ENCODE measurements at regions not wholly inside any gene's neighbourhood (a gene's known extent, or its start where the extent isn't known, plus 50 kb on each side); places are given as distances from the start of the nearest gene placed in this dataset.

DNA sequence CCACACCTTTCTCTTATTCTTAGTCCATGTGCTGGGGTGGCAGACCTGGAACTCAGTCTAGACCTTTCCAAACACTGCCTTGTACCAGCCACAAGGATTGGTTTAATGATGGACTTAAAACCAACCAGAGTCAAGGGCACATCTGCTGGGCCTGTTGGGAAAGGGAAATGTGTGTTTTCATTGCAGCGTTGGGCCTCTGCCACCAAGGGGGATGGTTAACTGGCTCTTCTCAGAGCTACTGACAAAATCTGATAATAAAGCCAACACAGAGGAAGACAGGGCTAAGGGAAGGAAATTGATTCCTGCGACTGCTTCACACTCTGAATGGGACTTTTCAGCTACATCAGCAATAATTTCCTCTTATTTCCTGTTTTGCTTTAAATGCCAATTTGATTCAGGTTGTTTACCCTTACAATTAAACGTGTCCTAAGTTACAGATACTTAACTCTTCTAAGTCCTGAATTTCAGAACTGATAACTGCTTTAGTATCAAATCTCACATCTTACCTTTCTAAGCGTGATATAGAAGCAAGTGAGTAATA lies 68.4 kb upstream of the MALRD1 start (continued):
- TF ChIP-seq, protein P1, sequence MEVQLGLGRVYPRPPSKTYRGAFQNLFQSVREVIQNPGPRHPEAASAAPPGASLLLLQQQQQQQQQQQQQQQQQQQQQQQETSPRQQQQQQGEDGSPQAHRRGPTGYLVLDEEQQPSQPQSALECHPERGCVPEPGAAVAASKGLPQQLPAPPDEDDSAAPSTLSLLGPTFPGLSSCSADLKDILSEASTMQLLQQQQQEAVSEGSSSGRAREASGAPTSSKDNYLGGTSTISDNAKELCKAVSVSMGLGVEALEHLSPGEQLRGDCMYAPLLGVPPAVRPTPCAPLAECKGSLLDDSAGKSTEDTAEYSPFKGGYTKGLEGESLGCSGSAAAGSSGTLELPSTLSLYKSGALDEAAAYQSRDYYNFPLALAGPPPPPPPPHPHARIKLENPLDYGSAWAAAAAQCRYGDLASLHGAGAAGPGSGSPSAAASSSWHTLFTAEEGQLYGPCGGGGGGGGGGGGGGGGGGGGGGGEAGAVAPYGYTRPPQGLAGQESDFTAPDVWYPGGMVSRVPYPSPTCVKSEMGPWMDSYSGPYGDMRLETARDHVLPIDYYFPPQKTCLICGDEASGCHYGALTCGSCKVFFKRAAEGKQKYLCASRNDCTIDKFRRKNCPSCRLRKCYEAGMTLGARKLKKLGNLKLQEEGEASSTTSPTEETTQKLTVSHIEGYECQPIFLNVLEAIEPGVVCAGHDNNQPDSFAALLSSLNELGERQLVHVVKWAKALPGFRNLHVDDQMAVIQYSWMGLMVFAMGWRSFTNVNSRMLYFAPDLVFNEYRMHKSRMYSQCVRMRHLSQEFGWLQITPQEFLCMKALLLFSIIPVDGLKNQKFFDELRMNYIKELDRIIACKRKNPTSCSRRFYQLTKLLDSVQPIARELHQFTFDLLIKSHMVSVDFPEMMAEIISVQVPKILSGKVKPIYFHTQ (CRISPR knock-in tag; IDR thresholded peaks at IDR 0.05): no peak
- TF ChIP-seq, protein P2, sequence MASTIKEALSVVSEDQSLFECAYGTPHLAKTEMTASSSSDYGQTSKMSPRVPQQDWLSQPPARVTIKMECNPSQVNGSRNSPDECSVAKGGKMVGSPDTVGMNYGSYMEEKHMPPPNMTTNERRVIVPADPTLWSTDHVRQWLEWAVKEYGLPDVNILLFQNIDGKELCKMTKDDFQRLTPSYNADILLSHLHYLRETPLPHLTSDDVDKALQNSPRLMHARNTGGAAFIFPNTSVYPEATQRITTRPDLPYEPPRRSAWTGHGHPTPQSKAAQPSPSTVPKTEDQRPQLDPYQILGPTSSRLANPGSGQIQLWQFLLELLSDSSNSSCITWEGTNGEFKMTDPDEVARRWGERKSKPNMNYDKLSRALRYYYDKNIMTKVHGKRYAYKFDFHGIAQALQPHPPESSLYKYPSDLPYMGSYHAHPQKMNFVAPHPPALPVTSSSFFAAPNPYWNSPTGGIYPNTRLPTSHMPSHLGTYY (CRISPR knock-in tag; IDR thresholded peaks at IDR 0.05): no peak
- no peak for TF ChIP-seq TP53 (CRISPR knock-in tag; IDR thresholded peaks at IDR 0.05)
- TF ChIP-seq FOXJ3 (CRISPR knock-in tag; IDR thresholded peaks at IDR 0.05; ENCODE audit: borderline replicate concordance): no peak
- TF ChIP-seq IRF2 (CRISPR knock-in tag; IDR thresholded peaks at IDR 0.05; ENCODE audit: borderline replicate concordance, low read depth): no peak
- TF ChIP-seq, protein P3, sequence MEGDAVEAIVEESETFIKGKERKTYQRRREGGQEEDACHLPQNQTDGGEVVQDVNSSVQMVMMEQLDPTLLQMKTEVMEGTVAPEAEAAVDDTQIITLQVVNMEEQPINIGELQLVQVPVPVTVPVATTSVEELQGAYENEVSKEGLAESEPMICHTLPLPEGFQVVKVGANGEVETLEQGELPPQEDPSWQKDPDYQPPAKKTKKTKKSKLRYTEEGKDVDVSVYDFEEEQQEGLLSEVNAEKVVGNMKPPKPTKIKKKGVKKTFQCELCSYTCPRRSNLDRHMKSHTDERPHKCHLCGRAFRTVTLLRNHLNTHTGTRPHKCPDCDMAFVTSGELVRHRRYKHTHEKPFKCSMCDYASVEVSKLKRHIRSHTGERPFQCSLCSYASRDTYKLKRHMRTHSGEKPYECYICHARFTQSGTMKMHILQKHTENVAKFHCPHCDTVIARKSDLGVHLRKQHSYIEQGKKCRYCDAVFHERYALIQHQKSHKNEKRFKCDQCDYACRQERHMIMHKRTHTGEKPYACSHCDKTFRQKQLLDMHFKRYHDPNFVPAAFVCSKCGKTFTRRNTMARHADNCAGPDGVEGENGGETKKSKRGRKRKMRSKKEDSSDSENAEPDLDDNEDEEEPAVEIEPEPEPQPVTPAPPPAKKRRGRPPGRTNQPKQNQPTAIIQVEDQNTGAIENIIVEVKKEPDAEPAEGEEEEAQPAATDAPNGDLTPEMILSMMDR (IDR thresholded peaks at IDR 0.05): no peak
- TF ChIP-seq, protein P4, sequence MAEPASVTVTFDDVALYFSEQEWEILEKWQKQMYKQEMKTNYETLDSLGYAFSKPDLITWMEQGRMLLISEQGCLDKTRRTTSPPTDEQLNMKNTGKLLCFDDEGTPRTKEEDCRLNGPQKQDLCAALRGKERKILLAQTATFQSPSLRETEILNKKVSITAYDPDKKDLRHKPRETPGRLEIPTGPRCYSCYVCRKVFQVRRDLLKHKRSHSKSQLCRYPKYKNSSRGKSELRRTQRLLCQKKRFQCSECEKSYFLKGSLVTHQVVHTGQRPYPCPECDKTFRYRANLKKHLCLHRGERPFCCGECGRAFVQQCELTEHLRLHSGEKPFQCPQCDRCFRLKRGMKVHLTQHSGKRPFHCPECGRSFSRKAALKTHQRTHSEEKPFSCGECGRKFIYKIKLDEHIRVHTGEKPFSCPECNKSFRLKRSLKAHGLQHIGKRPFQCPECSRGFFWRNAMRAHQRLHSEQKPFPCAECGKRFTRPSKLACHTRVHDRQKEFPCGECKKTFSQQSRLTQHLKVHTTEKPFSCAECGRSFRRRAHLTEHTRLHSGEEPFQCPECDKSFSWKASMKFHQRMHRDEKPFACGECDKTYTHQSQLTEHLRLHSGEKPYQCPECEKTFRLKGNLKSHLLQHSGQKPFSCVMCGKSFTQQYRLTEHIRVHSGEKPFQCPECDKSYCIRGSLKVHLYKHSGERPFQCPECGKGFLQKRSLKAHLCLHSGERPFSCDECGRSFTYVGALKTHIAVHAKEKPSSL (CRISPR knock-in tag; conservative IDR thresholded peaks at IDR 0.05): no peak
- no peak for TF ChIP-seq MXD4 (CRISPR knock-in tag; IDR thresholded peaks at IDR 0.05; ENCODE audit: borderline replicate concordance)
- no peak for TF ChIP-seq ZNF263 (CRISPR knock-in tag; IDR thresholded peaks at IDR 0.05; ENCODE audit: low read depth)
- TF ChIP-seq ZNF396 (CRISPR knock-in tag; IDR thresholded peaks at IDR 0.05; ENCODE audit: borderline replicate concordance): no peak
- TF ChIP-seq, protein P5, sequence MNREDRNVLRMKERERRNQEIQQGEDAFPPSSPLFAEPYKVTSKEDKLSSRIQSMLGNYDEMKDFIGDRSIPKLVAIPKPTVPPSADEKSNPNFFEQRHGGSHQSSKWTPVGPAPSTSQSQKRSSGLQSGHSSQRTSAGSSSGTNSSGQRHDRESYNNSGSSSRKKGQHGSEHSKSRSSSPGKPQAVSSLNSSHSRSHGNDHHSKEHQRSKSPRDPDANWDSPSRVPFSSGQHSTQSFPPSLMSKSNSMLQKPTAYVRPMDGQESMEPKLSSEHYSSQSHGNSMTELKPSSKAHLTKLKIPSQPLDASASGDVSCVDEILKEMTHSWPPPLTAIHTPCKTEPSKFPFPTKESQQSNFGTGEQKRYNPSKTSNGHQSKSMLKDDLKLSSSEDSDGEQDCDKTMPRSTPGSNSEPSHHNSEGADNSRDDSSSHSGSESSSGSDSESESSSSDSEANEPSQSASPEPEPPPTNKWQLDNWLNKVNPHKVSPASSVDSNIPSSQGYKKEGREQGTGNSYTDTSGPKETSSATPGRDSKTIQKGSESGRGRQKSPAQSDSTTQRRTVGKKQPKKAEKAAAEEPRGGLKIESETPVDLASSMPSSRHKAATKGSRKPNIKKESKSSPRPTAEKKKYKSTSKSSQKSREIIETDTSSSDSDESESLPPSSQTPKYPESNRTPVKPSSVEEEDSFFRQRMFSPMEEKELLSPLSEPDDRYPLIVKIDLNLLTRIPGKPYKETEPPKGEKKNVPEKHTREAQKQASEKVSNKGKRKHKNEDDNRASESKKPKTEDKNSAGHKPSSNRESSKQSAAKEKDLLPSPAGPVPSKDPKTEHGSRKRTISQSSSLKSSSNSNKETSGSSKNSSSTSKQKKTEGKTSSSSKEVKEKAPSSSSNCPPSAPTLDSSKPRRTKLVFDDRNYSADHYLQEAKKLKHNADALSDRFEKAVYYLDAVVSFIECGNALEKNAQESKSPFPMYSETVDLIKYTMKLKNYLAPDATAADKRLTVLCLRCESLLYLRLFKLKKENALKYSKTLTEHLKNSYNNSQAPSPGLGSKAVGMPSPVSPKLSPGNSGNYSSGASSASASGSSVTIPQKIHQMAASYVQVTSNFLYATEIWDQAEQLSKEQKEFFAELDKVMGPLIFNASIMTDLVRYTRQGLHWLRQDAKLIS (CRISPR knock-in tag; IDR thresholded peaks at IDR 0.05; ENCODE audit: borderline replicate concordance): no peak

DNA sequence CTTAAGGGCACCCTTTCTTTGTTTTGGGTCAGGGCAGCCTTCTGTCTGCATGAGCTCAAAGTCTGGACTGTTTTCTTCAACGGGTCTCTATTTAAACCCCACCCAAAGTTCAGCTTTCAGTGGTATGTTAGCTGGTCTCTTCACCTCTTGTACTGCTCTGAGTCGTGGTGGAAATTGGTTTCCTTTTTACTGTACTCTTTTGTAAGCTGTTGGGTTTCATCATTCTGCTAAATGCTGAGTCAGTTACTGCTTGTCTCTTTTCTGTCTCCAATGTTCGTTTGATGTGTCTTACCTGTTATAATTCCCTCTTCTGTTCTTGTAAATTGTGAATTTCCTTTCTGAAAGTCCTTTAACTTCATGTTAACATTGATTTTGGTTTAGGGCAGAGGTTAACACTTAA lies 64.1 kb upstream of the MALRD1 start:
- Mint-ChIP-seq H3K4me3 (no peak overlapping the region), H3K4me1 (no peaks in the 10 kb centered on the region), H3K36me3 (peaks cover 21% of the 10 kb centered on the region), H3K9me3 (peaks cover 26% of the 10 kb centered on the region), H3K27ac (no peak overlapping the region), H3K27me3 (ENCODE audit: low read depth) (no peaks in the 10 kb centered on the region)
- DNase-seq (ENCODE audit: low spot score) (no peak), ATAC-seq (no peak)
- POLR2A ChIA-PET: no interaction called here
- CTCF ChIA-PET: no interaction called here
- TF ChIP-seq, protein P6, sequence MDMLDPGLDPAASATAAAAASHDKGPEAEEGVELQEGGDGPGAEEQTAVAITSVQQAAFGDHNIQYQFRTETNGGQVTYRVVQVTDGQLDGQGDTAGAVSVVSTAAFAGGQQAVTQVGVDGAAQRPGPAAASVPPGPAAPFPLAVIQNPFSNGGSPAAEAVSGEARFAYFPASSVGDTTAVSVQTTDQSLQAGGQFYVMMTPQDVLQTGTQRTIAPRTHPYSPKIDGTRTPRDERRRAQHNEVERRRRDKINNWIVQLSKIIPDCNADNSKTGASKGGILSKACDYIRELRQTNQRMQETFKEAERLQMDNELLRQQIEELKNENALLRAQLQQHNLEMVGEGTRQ (CRISPR knock-in tag; IDR thresholded peaks at IDR 0.05): no peak
- TF ChIP-seq NFYB (CRISPR knock-in tag; conservative IDR thresholded peaks at IDR 0.05; ENCODE audit: low read depth) (no peak), TEAD1 (CRISPR knock-in tag; IDR thresholded peaks at IDR 0.05) (no peak)
- TF ChIP-seq, protein P1 (CRISPR knock-in tag; IDR thresholded peaks at IDR 0.05): no peak
- TF ChIP-seq, protein P7, sequence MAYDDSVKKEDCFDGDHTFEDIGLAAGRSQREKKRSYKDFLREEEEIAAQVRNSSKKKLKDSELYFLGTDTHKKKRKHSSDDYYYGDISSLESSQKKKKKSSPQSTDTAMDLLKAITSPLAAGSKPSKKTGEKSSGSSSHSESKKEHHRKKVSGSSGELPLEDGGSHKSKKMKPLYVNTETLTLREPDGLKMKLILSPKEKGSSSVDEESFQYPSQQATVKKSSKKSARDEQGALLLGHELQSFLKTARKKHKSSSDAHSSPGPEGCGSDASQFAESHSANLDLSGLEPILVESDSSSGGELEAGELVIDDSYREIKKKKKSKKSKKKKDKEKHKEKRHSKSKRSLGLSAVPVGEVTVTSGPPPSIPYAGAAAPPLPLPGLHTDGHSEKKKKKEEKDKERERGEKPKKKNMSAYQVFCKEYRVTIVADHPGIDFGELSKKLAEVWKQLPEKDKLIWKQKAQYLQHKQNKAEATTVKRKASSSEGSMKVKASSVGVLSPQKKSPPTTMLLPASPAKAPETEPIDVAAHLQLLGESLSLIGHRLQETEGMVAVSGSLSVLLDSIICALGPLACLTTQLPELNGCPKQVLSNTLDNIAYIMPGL (CRISPR knock-in tag; IDR thresholded peaks at IDR 0.05): no peak

All from WTC11 (cell line).